Activated naive CD4-positive, alpha-beta T cell treated with anti-CD3 and anti-CD28 coated beads, Interleukin-2, amount 50 U/mL, for 24 hours (primary cell): ENCODE measurements at regions not wholly inside any gene's neighbourhood (a gene's known extent, or its start where the extent isn't known, plus 50 kb on each side); places are given as distances from the start of the nearest gene placed in this dataset.

Experiments
- H3K27ac Mint-ChIP-seq: one replicate; pipeline ENCODE4 v1.8.0; 2021; ENCODE audit warnings: mild to moderate bottlenecking, mixed read lengths
- H3K27me3 Mint-ChIP-seq: one replicate; pipeline ENCODE4 v1.8.0; 2021; ENCODE audit warnings: mixed read lengths
- H3K36me3 Mint-ChIP-seq: one replicate; pipeline ENCODE4 v1.8.0; 2021; ENCODE audit warnings: mixed read lengths
- H3K4me1 Mint-ChIP-seq: one replicate; pipeline ENCODE4 v1.8.0; 2021; ENCODE audit warnings: mixed read lengths
- H3K4me3 Mint-ChIP-seq: one replicate; pipeline ENCODE4 v1.8.0; 2021; ENCODE audit warnings: mild to moderate bottlenecking, mixed read lengths
- H3K9me3 Mint-ChIP-seq: one replicate; pipeline ENCODE4 v1.8.0; 2021; ENCODE audit warnings: mixed read lengths

DNA sequence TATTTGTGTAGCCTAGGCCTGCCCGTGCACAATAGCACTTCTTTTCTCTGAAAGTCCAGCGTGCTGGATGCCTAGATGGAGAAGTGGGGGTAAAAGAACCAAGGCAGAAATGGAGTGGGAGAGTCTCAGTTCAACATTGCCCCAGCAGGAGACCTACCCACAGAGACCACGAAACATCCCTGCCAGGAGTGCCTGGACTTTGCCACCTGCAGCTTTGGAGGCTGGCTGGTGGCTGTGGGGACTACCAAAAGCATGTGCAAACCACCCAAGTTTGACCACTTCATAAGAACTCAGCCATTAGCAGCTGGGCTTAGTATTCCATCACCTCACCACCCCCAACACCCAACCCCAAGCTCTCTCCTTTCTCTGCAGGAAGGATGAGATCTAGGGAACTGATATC lies 416.9 kb upstream of the ID2 start:
- Mint-ChIP-seq H3K4me3 (no peak overlapping the region), H3K4me1 (no peaks in the 10 kb centered on the region), H3K27me3 (no peaks in the 10 kb centered on the region), H3K27ac (no peak overlapping the region), H3K36me3 (no peaks in the 10 kb centered on the region), H3K9me3 (no peaks in the 10 kb centered on the region)

DNA sequence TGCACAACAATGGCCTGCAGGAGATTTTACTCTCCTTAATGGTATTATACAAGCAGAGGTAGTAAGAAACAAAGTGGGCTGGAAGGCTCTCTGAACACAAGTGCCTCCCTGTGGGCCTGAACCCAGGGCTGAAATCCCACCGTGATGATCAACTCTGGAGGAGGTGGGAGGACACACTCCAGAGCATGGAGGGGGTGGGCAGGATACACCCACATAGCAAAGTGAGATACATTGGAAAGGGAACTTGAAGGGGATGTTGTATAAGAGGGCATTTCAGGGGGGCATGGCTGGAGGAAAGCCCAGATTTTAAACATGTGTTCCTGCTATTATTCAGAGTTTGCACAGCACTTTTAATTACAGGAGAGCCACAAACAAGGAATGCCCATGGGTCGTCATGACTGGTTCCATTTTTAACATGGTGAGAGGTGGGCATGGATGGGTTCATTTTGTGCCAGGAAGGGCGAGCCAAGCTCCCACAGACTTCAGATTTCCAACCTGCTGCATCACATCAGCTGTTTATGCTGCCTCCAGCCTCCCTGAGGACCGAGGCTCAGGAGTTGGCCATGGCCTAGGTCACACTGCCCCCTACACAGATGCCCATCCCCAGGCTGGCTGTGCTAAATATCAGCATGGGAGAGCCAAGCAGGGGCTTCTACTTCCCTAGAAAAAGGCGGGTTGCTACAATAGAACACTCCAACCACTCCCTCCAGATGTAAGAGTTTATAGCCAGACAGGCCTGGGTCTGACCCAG lies 416.2 kb upstream of the ID2 start:
- no peaks in the 10 kb centered on the region for H3K9me3 Mint-ChIP-seq
- no peak overlapping the region for H3K27ac Mint-ChIP-seq
- H3K27me3 Mint-ChIP-seq = no peaks in the 10 kb centered on the region
- no peak overlapping the region for H3K4me3 Mint-ChIP-seq
- H3K36me3 Mint-ChIP-seq = no peaks in the 10 kb centered on the region
- no peaks in the 10 kb centered on the region for H3K4me1 Mint-ChIP-seq

- H3K9me3 Mint-ChIP-seq = no peaks in the 10 kb centered on the region
- no peaks in the 10 kb centered on the region for H3K36me3 Mint-ChIP-seq
- H3K27me3 Mint-ChIP-seq = no peaks in the 10 kb centered on the region
- H3K4me1 Mint-ChIP-seq = no peaks in the 10 kb centered on the region
- H3K4me3 Mint-ChIP-seq = no peak overlapping the region
- H3K27ac Mint-ChIP-seq = no peak overlapping the region
Observed at GRCh38 chr2:8266563-8266962, 415.3 kb upstream of the ID2 start.

- Mint-ChIP-seq H3K4me3 (no peak overlapping the region), H3K27me3 (no peaks in the 10 kb centered on the region), H3K9me3 (no peaks in the 10 kb centered on the region), H3K27ac (no peak overlapping the region), H3K4me1 (no peaks in the 10 kb centered on the region), H3K36me3 (no peaks in the 10 kb centered on the region)
Observed at GRCh38 chr2:8267048-8267447, 414.8 kb upstream of the ID2 start.

- H3K27ac Mint-ChIP-seq = no peak overlapping the region
- H3K27me3 Mint-ChIP-seq = no peaks in the 10 kb centered on the region
- H3K9me3 Mint-ChIP-seq = no peaks in the 10 kb centered on the region
- no peak overlapping the region for H3K4me3 Mint-ChIP-seq
- H3K36me3 Mint-ChIP-seq = no peaks in the 10 kb centered on the region
- H3K4me1 Mint-ChIP-seq = no peaks in the 10 kb centered on the region
Observed at GRCh38 chr2:8267721-8268120, 414.1 kb upstream of the ID2 start.

- H3K36me3 Mint-ChIP-seq = no peaks in the 10 kb centered on the region
- H3K27me3 Mint-ChIP-seq = no peaks in the 10 kb centered on the region
- no peak overlapping the region for H3K4me3 Mint-ChIP-seq
- H3K27ac Mint-ChIP-seq = no peak overlapping the region
- H3K9me3 Mint-ChIP-seq = no peaks in the 10 kb centered on the region
- H3K4me1 Mint-ChIP-seq = no peaks in the 10 kb centered on the region
Observed at GRCh38 chr2:8268172-8268783, 413.6 kb upstream of the ID2 start.

- Mint-ChIP-seq H3K27ac (no peak overlapping the region), H3K4me1 (no peaks in the 10 kb centered on the region), H3K9me3 (no peaks in the 10 kb centered on the region), H3K36me3 (no peaks in the 10 kb centered on the region), H3K27me3 (no peaks in the 10 kb centered on the region), H3K4me3 (no peak overlapping the region)
Observed at GRCh38 chr2:8270699-8271098, 411.2 kb upstream of the ID2 start.

DNA sequence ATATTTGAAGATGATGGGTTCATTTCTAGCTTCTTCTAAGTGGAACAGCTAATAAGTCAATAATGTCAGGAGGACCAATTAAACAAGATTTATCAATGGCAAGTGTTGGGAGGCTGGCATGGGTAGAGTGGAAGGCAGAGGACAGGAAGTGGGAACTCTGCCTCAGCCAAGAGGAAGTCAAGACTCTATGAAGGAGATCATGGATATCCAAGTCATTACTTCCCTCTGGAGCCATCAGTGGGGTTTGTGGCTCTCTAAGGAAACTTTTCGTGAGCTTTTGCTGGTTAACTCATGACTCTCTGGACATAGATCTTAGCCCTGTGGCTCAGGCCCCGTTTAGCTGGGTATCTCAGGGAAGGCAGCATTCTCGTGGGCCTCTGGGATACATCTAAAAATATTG lies 410.4 kb upstream of the ID2 start:
- no peaks in the 10 kb centered on the region for H3K4me1 Mint-ChIP-seq
- H3K27me3 Mint-ChIP-seq = no peaks in the 10 kb centered on the region
- H3K4me3 Mint-ChIP-seq = no peak overlapping the region
- H3K36me3 Mint-ChIP-seq = no peaks in the 10 kb centered on the region
- H3K27ac Mint-ChIP-seq = no peak overlapping the region
- H3K9me3 Mint-ChIP-seq = no peaks in the 10 kb centered on the region

GRCh38 chr2:8276026-8276425 lies 405.8 kb upstream of the ID2 start:
- Mint-ChIP-seq H3K36me3 (no peaks in the 10 kb centered on the region), H3K9me3 (no peaks in the 10 kb centered on the region), H3K27ac (no peak overlapping the region), H3K4me3 (no peak overlapping the region), H3K27me3 (no peaks in the 10 kb centered on the region), H3K4me1 (peaks cover 8% of the 10 kb centered on the region)

DNA sequence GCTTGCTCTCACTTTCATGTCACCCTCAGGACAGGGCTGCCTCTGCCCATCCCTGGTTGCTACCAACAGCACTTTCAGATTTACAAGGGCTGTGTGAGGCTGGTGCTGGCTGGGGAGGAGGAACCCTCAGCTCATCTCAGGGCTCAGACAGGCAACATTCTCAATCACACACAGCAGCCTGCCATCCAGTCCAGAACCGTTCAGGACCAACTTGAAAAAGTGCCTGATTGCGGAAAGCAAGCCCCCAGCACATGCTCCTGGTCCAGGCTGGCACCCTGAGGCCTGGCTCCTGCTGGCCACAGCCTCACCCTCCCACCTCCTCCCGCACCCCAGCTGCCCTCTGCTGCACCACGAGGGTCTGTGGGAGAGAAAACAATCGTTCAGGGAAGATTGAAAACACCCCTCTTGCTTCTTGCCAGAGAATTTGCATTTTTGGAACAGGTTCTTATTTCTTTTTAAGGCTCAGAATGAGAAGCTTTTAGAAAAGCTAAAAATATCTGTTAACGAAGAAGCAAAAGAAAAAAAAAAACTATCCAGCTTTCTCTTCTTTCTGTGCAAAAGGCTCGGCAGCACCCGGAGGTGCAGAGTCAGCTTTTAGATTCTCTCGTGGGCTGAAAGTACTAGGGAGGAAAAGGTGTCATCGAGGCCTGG lies 403.8 kb upstream of the ID2 start:
- H3K9me3 Mint-ChIP-seq = no peaks in the 10 kb centered on the region
- no peaks in the 10 kb centered on the region for H3K36me3 Mint-ChIP-seq
- H3K4me1 Mint-ChIP-seq = peaks cover 8% of the 10 kb centered on the region
- H3K27me3 Mint-ChIP-seq = no peaks in the 10 kb centered on the region
- no peak overlapping the region for H3K27ac Mint-ChIP-seq
- H3K4me3 Mint-ChIP-seq = no peak overlapping the region

GRCh38 chr2:8278709-8279354 lies 403.0 kb upstream of the ID2 start:
- Mint-ChIP-seq H3K4me1 (peaks cover 8% of the 10 kb centered on the region), H3K36me3 (no peaks in the 10 kb centered on the region), H3K9me3 (no peaks in the 10 kb centered on the region), H3K27me3 (no peaks in the 10 kb centered on the region), H3K27ac (peak overlapping the region; percentile 12), H3K4me3 (peak overlapping the region; percentile 37)

GRCh38 chr2:8279506-8279905 lies 402.4 kb upstream of the ID2 start:
- no peaks in the 10 kb centered on the region for H3K9me3 Mint-ChIP-seq
- peak overlapping the region; percentile 37 for H3K4me3 Mint-ChIP-seq
- no peaks in the 10 kb centered on the region for H3K27me3 Mint-ChIP-seq
- H3K27ac Mint-ChIP-seq = no peak overlapping the region
- H3K36me3 Mint-ChIP-seq = no peaks in the 10 kb centered on the region
- H3K4me1 Mint-ChIP-seq = peaks cover 8% of the 10 kb centered on the region

DNA sequence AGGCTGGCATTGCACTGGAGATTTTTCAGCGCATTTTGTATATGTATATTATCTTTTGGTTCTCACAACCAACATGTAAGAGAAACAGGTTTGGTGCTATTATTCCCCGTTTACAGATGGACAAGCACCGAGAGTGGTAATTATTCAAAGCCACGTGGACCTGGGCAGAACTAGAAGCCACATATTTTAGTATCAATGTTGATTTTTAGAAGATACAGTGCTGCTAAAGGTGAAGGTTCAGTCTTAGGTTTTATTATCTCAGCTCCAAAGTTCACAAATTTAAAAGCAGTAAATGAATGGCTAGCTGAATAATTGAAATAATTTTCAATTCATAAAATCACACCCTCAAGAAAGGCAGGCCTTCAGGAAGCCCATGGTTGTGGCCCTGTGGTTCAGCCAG lies 400.6 kb upstream of the ID2 start:
- H3K4me1 Mint-ChIP-seq = peaks cover 8% of the 10 kb centered on the region
- H3K9me3 Mint-ChIP-seq = no peaks in the 10 kb centered on the region
- H3K27ac Mint-ChIP-seq = no peak overlapping the region
- H3K27me3 Mint-ChIP-seq = no peaks in the 10 kb centered on the region
- peak overlapping the region; percentile 80 for H3K4me3 Mint-ChIP-seq
- H3K36me3 Mint-ChIP-seq = peaks cover under 1% of the 10 kb centered on the region

- Mint-ChIP-seq H3K36me3 (peaks cover 1% of the 10 kb centered on the region), H3K27ac (peak overlapping the region; percentile 30), H3K27me3 (no peaks in the 10 kb centered on the region), H3K9me3 (no peaks in the 10 kb centered on the region), H3K4me3 (peak overlapping the region; percentile 80), H3K4me1 (peaks cover 6% of the 10 kb centered on the region)
Observed at GRCh38 chr2:8281950-8282857, 399.7 kb upstream of the ID2 start.

DNA sequence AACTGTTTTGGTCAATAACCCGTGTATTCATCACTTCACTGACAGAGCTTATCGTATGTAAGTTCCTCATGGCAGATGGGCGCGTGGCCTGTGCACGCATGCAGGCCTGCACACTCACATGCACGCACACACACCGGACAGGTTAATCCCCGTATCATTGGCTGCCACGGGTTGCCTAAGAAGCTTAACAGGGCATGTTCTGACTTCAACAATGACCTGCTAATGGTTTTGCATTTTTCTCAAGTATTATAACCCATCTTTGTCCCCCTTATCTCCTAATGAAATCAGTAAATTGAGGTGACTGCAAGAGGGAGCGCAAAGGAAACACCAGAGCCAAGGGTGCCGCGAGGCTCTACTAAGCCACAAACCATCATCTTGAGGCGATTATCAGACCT lies 399.0 kb upstream of the ID2 start:
- Mint-ChIP-seq H3K27me3 (no peaks in the 10 kb centered on the region), H3K9me3 (no peaks in the 10 kb centered on the region), H3K4me3 (no peak overlapping the region), H3K27ac (no peak overlapping the region), H3K4me1 (peaks cover 5% of the 10 kb centered on the region), H3K36me3 (peaks cover 1% of the 10 kb centered on the region)
